ENCODE measurements at regions not wholly inside any gene's neighbourhood (a gene's known extent, or its start where the extent isn't known, plus 50 kb on each side); places are given as distances from the start of the nearest gene placed in this dataset.

- no peaks in the 10 kb centered on the region for H4K20me1 ChIP-seq (ENCODE audit: insufficient read depth, low read length)
- H3K4me3 ChIP-seq (ENCODE audit: insufficient read depth, low read length), result no peak overlapping the region
- H3K4me1 ChIP-seq (ENCODE audit: insufficient read depth, low read length), result peaks cover 16% of the 10 kb centered on the region
- peaks cover 3% of the 10 kb centered on the region for H3K9me3 ChIP-seq (ENCODE audit: low read depth, low read length)
- peak overlapping the region; percentile 34 for H3K4me2 ChIP-seq (ENCODE audit: insufficient read depth, low read length)
- H2AFZ ChIP-seq (ENCODE audit: low read length), result peak overlapping the region; percentile 43
- H3K36me3 ChIP-seq (ENCODE audit: insufficient read depth, low read length), result no peaks in the 10 kb centered on the region
- TF ChIP-seq CTCF (IDR thresholded peaks at IDR 0.05; ENCODE audit: extremely low read depth, low read depth, low read length), result no peak
- no peaks in the 10 kb centered on the region for H3K27me3 ChIP-seq (ENCODE audit: insufficient read depth, low read length)
- H3K79me2 ChIP-seq (ENCODE audit: insufficient read depth, low read length), result no peaks in the 10 kb centered on the region
- DNase-seq (ENCODE audit: insufficient read length, low spot score, missing footprints), result peak; percentile 65
- peak overlapping the region; percentile 73 for H3K27ac ChIP-seq (ENCODE audit: low read depth, low read length)
These were observed 383.3 kb downstream of the RFC3 start for GRCh38 chr13:34201050-34201913.

- Histone ChIP-seq H3K27me3 (ENCODE audit: insufficient read depth, low read length) (no peaks in the 10 kb centered on the region), H3K4me3 (ENCODE audit: insufficient read depth, low read length) (no peak overlapping the region), H3K27ac (ENCODE audit: low read depth, low read length) (peak overlapping the region; percentile 35), H3K79me2 (ENCODE audit: insufficient read depth, low read length) (no peaks in the 10 kb centered on the region), H4K20me1 (ENCODE audit: insufficient read depth, low read length) (no peaks in the 10 kb centered on the region), H3K36me3 (ENCODE audit: insufficient read depth, low read length) (no peaks in the 10 kb centered on the region), H3K4me2 (ENCODE audit: insufficient read depth, low read length) (peak overlapping the region; percentile 21), H3K9me3 (ENCODE audit: low read depth, low read length) (no peaks in the 10 kb centered on the region), H2AFZ (ENCODE audit: low read length) (no peak overlapping the region), H3K4me1 (ENCODE audit: insufficient read depth, low read length) (peaks cover 26% of the 10 kb centered on the region)
- no peak for TF ChIP-seq CTCF (IDR thresholded peaks at IDR 0.05; ENCODE audit: extremely low read depth, low read depth, low read length)
- DNase-seq (ENCODE audit: insufficient read length, low spot score, missing footprints), result peak; percentile 72
These were observed 389.4 kb downstream of the RFC3 start for GRCh38 chr13:34207334-34207733.

- Histone ChIP-seq H3K4me2 (ENCODE audit: insufficient read depth, low read length) (peak overlapping the region; percentile 21), H3K4me3 (ENCODE audit: insufficient read depth, low read length) (no peak overlapping the region), H3K79me2 (ENCODE audit: insufficient read depth, low read length) (no peaks in the 10 kb centered on the region), H3K4me1 (ENCODE audit: insufficient read depth, low read length) (peaks cover 24% of the 10 kb centered on the region), H3K27me3 (ENCODE audit: insufficient read depth, low read length) (no peaks in the 10 kb centered on the region), H3K27ac (ENCODE audit: low read depth, low read length) (peak overlapping the region; percentile 35), H2AFZ (ENCODE audit: low read length) (no peak overlapping the region), H4K20me1 (ENCODE audit: insufficient read depth, low read length) (no peaks in the 10 kb centered on the region), H3K9me3 (ENCODE audit: low read depth, low read length) (no peaks in the 10 kb centered on the region), H3K36me3 (ENCODE audit: insufficient read depth, low read length) (no peaks in the 10 kb centered on the region)
- no peak for TF ChIP-seq CTCF (IDR thresholded peaks at IDR 0.05; ENCODE audit: extremely low read depth, low read depth, low read length)
- DNase-seq (ENCODE audit: insufficient read length, low spot score, missing footprints), result no peak
These were observed 389.9 kb downstream of the RFC3 start for GRCh38 chr13:34207872-34208271.

- peak overlapping the region; percentile 1 for H3K4me2 ChIP-seq (ENCODE audit: insufficient read depth, low read length)
- DNase-seq (ENCODE audit: insufficient read length, low spot score, missing footprints), result no peak
These were observed 390.4 kb downstream of the RFC3 start for GRCh38 chr13:34208336-34208735.

More at GRCh38 chr13:34208336-34208735, 390.4 kb downstream of the RFC3 start:
- Histone ChIP-seq H4K20me1 (ENCODE audit: insufficient read depth, low read length) (no peaks in the 10 kb centered on the region), H3K4me3 (ENCODE audit: insufficient read depth, low read length) (no peak overlapping the region), H3K4me1 (ENCODE audit: insufficient read depth, low read length) (peaks cover 24% of the 10 kb centered on the region), H2AFZ (ENCODE audit: low read length) (peak overlapping the region; percentile 33), H3K79me2 (ENCODE audit: insufficient read depth, low read length) (no peaks in the 10 kb centered on the region), H3K9me3 (ENCODE audit: low read depth, low read length) (no peaks in the 10 kb centered on the region), H3K36me3 (ENCODE audit: insufficient read depth, low read length) (no peaks in the 10 kb centered on the region), H3K27ac (ENCODE audit: low read depth, low read length) (peak overlapping the region; percentile 35), H3K27me3 (ENCODE audit: insufficient read depth, low read length) (no peaks in the 10 kb centered on the region)
- TF ChIP-seq CTCF (IDR thresholded peaks at IDR 0.05; ENCODE audit: extremely low read depth, low read depth, low read length), result no peak
